ENCODE measurements at regions not wholly inside any gene's neighbourhood (a gene's known extent, or its start where the extent isn't known, plus 50 kb on each side); places are given as distances from the start of the nearest gene placed in this dataset.

DNA sequence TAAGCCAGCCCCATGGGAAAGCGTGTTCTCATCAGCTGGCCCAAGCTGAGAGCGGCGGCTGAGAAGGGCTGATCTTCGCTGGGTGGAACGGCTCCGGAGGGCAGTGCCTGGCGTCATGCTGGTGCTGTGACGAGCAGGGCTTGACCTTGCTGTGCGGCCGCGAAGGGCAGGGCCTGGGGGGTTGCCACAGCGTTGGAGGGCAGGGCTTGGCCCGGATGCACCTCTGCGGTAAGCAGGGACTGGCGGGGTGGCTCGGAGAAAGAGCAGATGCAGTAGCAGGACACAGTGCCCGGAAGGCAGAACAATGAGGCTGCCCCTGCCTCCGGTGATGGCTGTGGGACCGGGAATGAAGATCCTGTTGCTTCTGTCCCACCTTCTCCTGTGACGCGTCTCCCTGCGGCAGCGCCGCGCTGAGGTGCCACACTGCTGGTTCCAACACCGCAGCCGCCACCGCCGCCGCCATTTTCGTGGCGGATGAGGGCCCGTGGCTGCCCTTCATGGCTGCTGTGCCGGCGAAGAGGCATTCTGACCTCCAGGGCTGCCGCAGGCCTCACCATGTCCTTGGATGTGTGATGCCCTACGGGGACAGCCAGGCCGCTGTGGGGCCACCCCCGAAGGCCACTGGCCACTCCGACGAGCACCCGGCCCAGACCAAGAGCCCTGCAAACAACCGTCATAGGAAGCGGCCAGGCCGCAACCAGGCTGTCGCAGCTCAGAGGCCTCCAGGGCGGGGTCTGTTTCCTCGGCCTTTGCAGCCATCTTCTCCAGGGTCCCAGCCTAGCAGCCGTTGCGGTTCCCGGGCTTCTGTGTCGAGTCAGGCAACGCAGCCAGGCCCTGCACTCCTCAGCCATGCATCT lies 890.5 kb upstream of the CTNND2 start:
- POLR2A ChIA-PET = no interaction called here
- WGBS (ENCODE audit: insufficient coverage) = 96% methylated on average over 53 of the region's 53 CpGs
- no peak overlapping the region for H3K4me3 ChIP-seq (ENCODE audit: control insufficient read depth in 1 of 7, extremely low read depth in 1 of 7, insufficient read depth in 4 of 7, low read depth in 2 of 7, low read length in 6 of 7)
- CTCF ChIA-PET = no interaction called here
- H3K27ac ChIP-seq (ENCODE audit: insufficient read depth in 1 of 2, low read depth in 1 of 2, low read length in 2 of 2, poor library complexity in 1 of 2, severe bottlenecking in 2 of 2) = no peak overlapping the region
- no peaks in the 10 kb centered on the region for H3K36me3 ChIP-seq (ENCODE audit: control insufficient read depth in 4 of 4, insufficient read depth in 4 of 4, low read length in 3 of 4)
- H3K27me3 ChIP-seq (replicated peaks in 2 of 5; ENCODE audit: control insufficient read depth in 4 of 5, insufficient read depth in 5 of 5, low read length in 4 of 5) = no peaks in the 10 kb centered on the region
- no peaks in the 10 kb centered on the region for H3K4me1 ChIP-seq (ENCODE audit: control extremely low read depth in 1 of 4, control insufficient read depth in 4 of 4, insufficient read depth in 4 of 4, low read length in 3 of 4)
- DNase-seq = no peak
- peaks cover 0 to 12% (median 4%) of the 10 kb centered on the region in 5 experiments for H3K9me3 ChIP-seq (ENCODE audit: control extremely low read depth in 1 of 5, control insufficient read depth in 4 of 5, insufficient read depth in 2 of 5, low read depth in 1 of 5, low read length in 4 of 5)

GRCh38 chr5:12793373-12793772 lies 889.1 kb upstream of the CTNND2 start:
- ChIA-PET CTCF (no interaction called here), POLR2A (no interaction called here)
- no CpG with 5 or more reads among the region's 1 CpG for WGBS (ENCODE audit: insufficient coverage)
- H3K9me3 ChIP-seq (ENCODE audit: control extremely low read depth in 1 of 5, control insufficient read depth in 4 of 5, insufficient read depth in 2 of 5, low read depth in 1 of 5, low read length in 4 of 5) = peaks cover 0 to 12% (median 4%) of the 10 kb centered on the region in 5 experiments
- no peaks in the 10 kb centered on the region for H3K36me3 ChIP-seq (ENCODE audit: control insufficient read depth in 4 of 4, insufficient read depth in 4 of 4, low read length in 3 of 4)
- no peaks in the 10 kb centered on the region for H3K4me1 ChIP-seq (ENCODE audit: control extremely low read depth in 1 of 4, control insufficient read depth in 4 of 4, insufficient read depth in 4 of 4, low read length in 3 of 4)
- DNase-seq = no peak
- H3K4me3 ChIP-seq (ENCODE audit: control insufficient read depth in 1 of 7, extremely low read depth in 1 of 7, insufficient read depth in 4 of 7, low read depth in 2 of 7, low read length in 6 of 7) = no peak overlapping the region
- H3K27ac ChIP-seq (ENCODE audit: insufficient read depth in 1 of 2, low read depth in 1 of 2, low read length in 2 of 2, poor library complexity in 1 of 2, severe bottlenecking in 2 of 2) = no peak overlapping the region
- no peaks in the 10 kb centered on the region for H3K27me3 ChIP-seq (replicated peaks in 2 of 5; ENCODE audit: control insufficient read depth in 4 of 5, insufficient read depth in 5 of 5, low read length in 4 of 5)

DNA sequence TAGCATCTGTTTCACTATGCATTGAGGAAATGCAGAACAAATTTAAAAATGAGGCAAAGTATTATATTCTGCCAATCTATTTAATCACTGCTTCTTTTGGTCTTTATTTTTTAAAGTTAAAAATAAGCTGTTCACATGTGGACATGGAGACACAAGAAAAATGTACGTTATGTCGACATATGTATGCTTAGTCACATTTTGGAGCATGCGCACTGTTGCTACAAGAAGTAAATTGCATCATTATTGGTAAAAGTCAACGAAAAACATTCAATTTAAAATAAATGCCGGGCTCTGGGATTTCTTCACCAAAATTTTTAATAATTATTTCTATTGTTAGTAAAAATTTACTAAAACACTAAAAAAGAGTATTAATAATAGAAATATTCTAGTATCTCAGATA lies 876.3 kb upstream of the CTNND2 start:
- no peak for DNase-seq
- Histone ChIP-seq H3K4me1 (ENCODE audit: control extremely low read depth in 1 of 4, control insufficient read depth in 4 of 4, insufficient read depth in 4 of 4, low read length in 3 of 4) (no peaks in the 10 kb centered on the region), H3K36me3 (ENCODE audit: control insufficient read depth in 4 of 4, insufficient read depth in 4 of 4, low read length in 3 of 4) (no peaks in the 10 kb centered on the region), H3K27ac (ENCODE audit: insufficient read depth in 1 of 2, low read depth in 1 of 2, low read length in 2 of 2, poor library complexity in 1 of 2, severe bottlenecking in 2 of 2) (no peak overlapping the region), H3K4me3 (ENCODE audit: control insufficient read depth in 1 of 7, extremely low read depth in 1 of 7, insufficient read depth in 4 of 7, low read depth in 2 of 7, low read length in 6 of 7) (no peak overlapping the region), H3K9me3 (ENCODE audit: control extremely low read depth in 1 of 5, control insufficient read depth in 4 of 5, insufficient read depth in 2 of 5, low read depth in 1 of 5, low read length in 4 of 5) (no peaks in the 10 kb centered on the region), H3K27me3 (replicated peaks in 2 of 5; ENCODE audit: control insufficient read depth in 4 of 5, insufficient read depth in 5 of 5, low read length in 4 of 5) (no peaks in the 10 kb centered on the region)
- whole genome bisulfite sequencing (ENCODE audit: insufficient coverage) = 96% methylated on average over 3 of the region's 5 CpGs
- ChIA-PET POLR2A (no interaction called here), CTCF (no interaction called here)

DNA sequence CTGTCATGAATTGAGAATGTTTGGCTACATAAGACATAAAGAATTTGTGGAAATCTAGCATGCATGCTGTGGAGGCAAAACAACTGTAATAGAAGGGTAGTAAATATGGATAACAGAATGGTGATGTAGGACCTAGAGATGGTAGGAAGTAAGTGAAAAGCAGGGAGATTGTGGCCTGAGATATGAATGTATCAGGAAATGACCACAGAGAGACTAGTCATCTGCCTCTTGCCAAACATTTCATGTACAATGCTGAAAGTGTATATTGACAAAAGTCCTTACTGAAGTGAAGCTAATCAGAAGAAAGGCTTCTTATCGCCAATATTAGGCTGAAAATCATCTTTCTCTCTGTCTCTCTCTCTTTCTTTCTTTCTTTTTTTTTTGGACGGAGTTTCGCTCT lies 873.1 kb upstream of the CTNND2 start:
- peak in 2 of 3 donors; percentile 16 to 24 for DNase-seq
- CTCF ChIA-PET = no interaction called here
- POLR2A ChIA-PET = no interaction called here
- Histone ChIP-seq H3K27ac (ENCODE audit: insufficient read depth in 1 of 2, low read depth in 1 of 2, low read length in 2 of 2, poor library complexity in 1 of 2, severe bottlenecking in 2 of 2) (no peak overlapping the region), H3K36me3 (ENCODE audit: control insufficient read depth in 4 of 4, insufficient read depth in 4 of 4, low read length in 3 of 4) (no peaks in the 10 kb centered on the region), H3K27me3 (replicated peaks in 2 of 5; ENCODE audit: control insufficient read depth in 4 of 5, insufficient read depth in 5 of 5, low read length in 4 of 5) (no peaks in the 10 kb centered on the region), H3K9me3 (ENCODE audit: control extremely low read depth in 1 of 5, control insufficient read depth in 4 of 5, insufficient read depth in 2 of 5, low read depth in 1 of 5, low read length in 4 of 5) (no peaks in the 10 kb centered on the region), H3K4me3 (ENCODE audit: control insufficient read depth in 1 of 7, extremely low read depth in 1 of 7, insufficient read depth in 4 of 7, low read depth in 2 of 7, low read length in 6 of 7) (no peak overlapping the region), H3K4me1 (ENCODE audit: control extremely low read depth in 1 of 4, control insufficient read depth in 4 of 4, insufficient read depth in 4 of 4, low read length in 3 of 4) (no peaks in the 10 kb centered on the region)
- WGBS (ENCODE audit: insufficient coverage) = 90% methylated on average over 2 of the region's 3 CpGs

- CTCF ChIA-PET = no interaction called here
- no peak for DNase-seq
- Histone ChIP-seq H3K27me3 (replicated peaks in 2 of 5; ENCODE audit: control insufficient read depth in 4 of 5, insufficient read depth in 5 of 5, low read length in 4 of 5) (no peaks in the 10 kb centered on the region), H3K9me3 (ENCODE audit: control extremely low read depth in 1 of 5, control insufficient read depth in 4 of 5, insufficient read depth in 2 of 5, low read depth in 1 of 5, low read length in 4 of 5) (no peaks in the 10 kb centered on the region), H3K4me3 (ENCODE audit: control insufficient read depth in 1 of 7, extremely low read depth in 1 of 7, insufficient read depth in 4 of 7, low read depth in 2 of 7, low read length in 6 of 7) (no peak overlapping the region), H3K36me3 (ENCODE audit: control insufficient read depth in 4 of 4, insufficient read depth in 4 of 4, low read length in 3 of 4) (no peaks in the 10 kb centered on the region), H3K4me1 (ENCODE audit: control extremely low read depth in 1 of 4, control insufficient read depth in 4 of 4, insufficient read depth in 4 of 4, low read length in 3 of 4) (no peaks in the 10 kb centered on the region), H3K27ac (ENCODE audit: insufficient read depth in 1 of 2, low read depth in 1 of 2, low read length in 2 of 2, poor library complexity in 1 of 2, severe bottlenecking in 2 of 2) (no peak overlapping the region)
- WGBS (ENCODE audit: insufficient coverage) = 93% methylated on average over 3 of the region's 4 CpGs
- POLR2A ChIA-PET = no interaction called here
Measured at GRCh38 chr5:12772276-12772675, 868.0 kb upstream of the CTNND2 start.

DNA sequence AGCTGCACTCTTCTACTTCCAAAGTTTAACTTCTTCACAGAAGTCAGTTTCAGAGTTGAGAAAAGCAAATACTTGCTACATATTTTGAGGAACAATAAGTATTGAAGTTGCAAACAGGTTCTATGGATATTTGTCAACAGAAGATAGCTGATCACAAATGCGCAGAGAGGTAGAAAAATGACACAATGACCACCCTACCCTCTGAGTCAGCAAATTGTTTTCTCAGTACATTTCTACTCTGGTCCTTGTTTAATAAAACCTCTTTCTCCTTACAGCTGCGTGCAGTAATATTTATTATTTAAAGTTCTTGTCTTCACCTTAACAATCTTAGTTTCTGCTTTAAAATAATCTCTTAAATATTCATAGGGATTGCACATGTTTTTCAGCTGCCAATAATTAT lies 855.1 kb upstream of the CTNND2 start:
- no peaks in the 10 kb centered on the region for H3K27me3 ChIP-seq (replicated peaks in 2 of 5; ENCODE audit: control insufficient read depth in 4 of 5, insufficient read depth in 5 of 5, low read length in 4 of 5)
- ChIA-PET POLR2A (no interaction called here), CTCF (no interaction called here)
- DNase-seq = no peak
- WGBS (ENCODE audit: insufficient coverage) = no CpG with 5 or more reads among the region's 2 CpGs
- no peaks in the 10 kb centered on the region for H3K36me3 ChIP-seq (ENCODE audit: control insufficient read depth in 4 of 4, insufficient read depth in 4 of 4, low read length in 3 of 4)
- H3K4me1 ChIP-seq (ENCODE audit: control extremely low read depth in 1 of 4, control insufficient read depth in 4 of 4, insufficient read depth in 4 of 4, low read length in 3 of 4) = no peaks in the 10 kb centered on the region
- no peak overlapping the region for H3K4me3 ChIP-seq (ENCODE audit: control insufficient read depth in 1 of 7, extremely low read depth in 1 of 7, insufficient read depth in 4 of 7, low read depth in 2 of 7, low read length in 6 of 7)
- H3K9me3 ChIP-seq (ENCODE audit: control extremely low read depth in 1 of 5, control insufficient read depth in 4 of 5, insufficient read depth in 2 of 5, low read depth in 1 of 5, low read length in 4 of 5) = no peaks in the 10 kb centered on the region
- H3K27ac ChIP-seq (ENCODE audit: insufficient read depth in 1 of 2, low read depth in 1 of 2, low read length in 2 of 2, poor library complexity in 1 of 2, severe bottlenecking in 2 of 2) = no peak overlapping the region

DNA sequence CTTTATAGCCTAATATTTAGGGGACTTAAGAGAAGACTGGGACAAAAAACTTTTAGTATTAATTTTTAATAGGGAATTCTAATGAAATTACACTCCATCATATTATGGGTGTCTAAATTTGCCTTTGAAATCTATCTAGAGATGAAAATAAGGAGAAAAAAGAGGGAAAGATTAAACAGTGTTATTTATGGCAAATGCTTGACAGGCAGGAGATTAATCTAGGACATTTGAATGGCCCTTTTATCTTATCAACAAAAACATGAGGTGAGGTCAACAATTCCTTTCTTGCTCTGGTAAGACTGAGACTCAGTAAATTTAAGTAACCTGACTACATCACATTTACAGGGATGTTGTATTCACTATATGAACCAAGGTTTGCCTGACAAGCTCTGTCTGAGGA lies 852.8 kb upstream of the CTNND2 start:
- no peak for DNase-seq
- Histone ChIP-seq H3K4me1 (ENCODE audit: control extremely low read depth in 1 of 4, control insufficient read depth in 4 of 4, insufficient read depth in 4 of 4, low read length in 3 of 4) (no peaks in the 10 kb centered on the region), H3K27me3 (replicated peaks in 2 of 5; ENCODE audit: control insufficient read depth in 4 of 5, insufficient read depth in 5 of 5, low read length in 4 of 5) (no peaks in the 10 kb centered on the region), H3K36me3 (ENCODE audit: control insufficient read depth in 4 of 4, insufficient read depth in 4 of 4, low read length in 3 of 4) (no peaks in the 10 kb centered on the region), H3K4me3 (ENCODE audit: control insufficient read depth in 1 of 7, extremely low read depth in 1 of 7, insufficient read depth in 4 of 7, low read depth in 2 of 7, low read length in 6 of 7) (no peak overlapping the region), H3K9me3 (ENCODE audit: control extremely low read depth in 1 of 5, control insufficient read depth in 4 of 5, insufficient read depth in 2 of 5, low read depth in 1 of 5, low read length in 4 of 5) (no peaks in the 10 kb centered on the region), H3K27ac (ENCODE audit: insufficient read depth in 1 of 2, low read depth in 1 of 2, low read length in 2 of 2, poor library complexity in 1 of 2, severe bottlenecking in 2 of 2) (no peak overlapping the region)
- ChIA-PET CTCF (no interaction called here), POLR2A (no interaction called here)

All from common myeloid progenitor, CD34-positive (primary cell).